ENCODE measurements at regions not wholly inside any gene's neighbourhood (a gene's known extent, or its start where the extent isn't known, plus 50 kb on each side); places are given as distances from the start of the nearest gene placed in this dataset.

GRCh38 chr3:76021376-76021775 lies 236.0 kb upstream of the ZNF717 start:
- TF ChIP-seq CTCF (IDR thresholded peaks at IDR 0.05) (no peak), POLR2A (IDR thresholded peaks at IDR 0.05) (no peak)
- DNase-seq (ENCODE audit: low spot score in 2 of 2) = no peak
- no peak overlapping the region for H3K4me3 ChIP-seq (ENCODE audit: low read depth, poor library complexity, severe bottlenecking)
- 84 to 89% methylated on average over 4 of the region's 4 CpGs for WGBS, 2 donors
- intact Hi-C loops (cut with DNase I; ENCODE audit: low total_unique reads) = no loop called here

GRCh38 chr3:76024640-76025039 lies 239.3 kb upstream of the ZNF717 start:
- no peak overlapping the region for H3K4me3 ChIP-seq (ENCODE audit: low read depth, poor library complexity, severe bottlenecking)
- WGBS, 2 donors = 24 to 38% methylated on average over 2 of the region's 2 CpGs
- intact Hi-C loops (cut with DNase I; ENCODE audit: low total_unique reads) = no loop called here
- TF ChIP-seq CTCF (IDR thresholded peaks at IDR 0.05) (no peak), POLR2A (IDR thresholded peaks at IDR 0.05) (no peak)
- DNase-seq (ENCODE audit: low spot score in 2 of 2) = no peak

GRCh38 chr3:76025561-76025960 lies 240.2 kb upstream of the ZNF717 start:
- DNase-seq (ENCODE audit: low spot score in 2 of 2) = no peak
- intact Hi-C loops (cut with DNase I; ENCODE audit: low total_unique reads) = no loop called here

GRCh38 chr3:76026379-76026778 lies 241.0 kb upstream of the ZNF717 start:
- TF ChIP-seq POLR2A (IDR thresholded peaks at IDR 0.05) = no peak
- no peak for TF ChIP-seq CTCF (IDR thresholded peaks at IDR 0.05)
- H3K4me3 ChIP-seq (ENCODE audit: low read depth, poor library complexity, severe bottlenecking) = no peak overlapping the region
- intact Hi-C loops (cut with DNase I; ENCODE audit: low total_unique reads) = no loop called here
- no peak for DNase-seq (ENCODE audit: low spot score in 2 of 2)

More at GRCh38 chr3:76025561-76025960, 240.2 kb upstream of the ZNF717 start:
- 0 to 92% methylated on average over 1 of the region's 1 CpG for WGBS, 2 donors
- no peak overlapping the region for H3K4me3 ChIP-seq (ENCODE audit: low read depth, poor library complexity, severe bottlenecking)
- TF ChIP-seq POLR2A (IDR thresholded peaks at IDR 0.05) = no peak
- no peak for TF ChIP-seq CTCF (IDR thresholded peaks at IDR 0.05)

GRCh38 chr3:76028774-76029173 lies 243.4 kb upstream of the ZNF717 start:
- DNase-seq (ENCODE audit: low spot score in 2 of 2) = no peak
- no peak overlapping the region for H3K4me3 ChIP-seq (ENCODE audit: low read depth, poor library complexity, severe bottlenecking)
- intact Hi-C loops (cut with DNase I; ENCODE audit: low total_unique reads) = no loop called here
- TF ChIP-seq POLR2A (IDR thresholded peaks at IDR 0.05) (no peak), CTCF (IDR thresholded peaks at IDR 0.05) (no peak)

GRCh38 chr3:76034649-76035048 lies 249.3 kb upstream of the ZNF717 start:
- WGBS, 2 donors = 71 to 76% methylated on average over 4 of the region's 4 CpGs
- H3K4me3 ChIP-seq (ENCODE audit: low read depth, poor library complexity, severe bottlenecking) = no peak overlapping the region
- DNase-seq (ENCODE audit: low spot score in 2 of 2) = no peak
- intact Hi-C loops (cut with DNase I; ENCODE audit: low total_unique reads) = no loop called here
- TF ChIP-seq POLR2A (IDR thresholded peaks at IDR 0.05) = no peak
- no peak for TF ChIP-seq CTCF (IDR thresholded peaks at IDR 0.05)

Measured in lower leg skin (tissue), 4 donors.